ENCODE measurements at regions not wholly inside any gene's neighbourhood (a gene's known extent, or its start where the extent isn't known, plus 50 kb on each side); places are given as distances from the start of the nearest gene placed in this dataset.

GRCh38 chr9:26358836-26359235, 533.8 kb downstream of the CAAP1 start:
- TF ChIP-seq CTCF (IDR thresholded peaks at IDR 0.05; ENCODE audit: low read depth, low read length) = no peak
- no peak for TF ChIP-seq POLR2A (IDR thresholded peaks at IDR 0.05; ENCODE audit: extremely low read depth, insufficient read length)
- TF ChIP-seq MAX (IDR thresholded peaks at IDR 0.05; ENCODE audit: low read depth, low read length) = no peak
- TF ChIP-seq MYC (IDR thresholded peaks at IDR 0.05; ENCODE audit: low read depth, low read length) = no peak
